ENCODE measurements at regions not wholly inside any gene's neighbourhood (a gene's known extent, or its start where the extent isn't known, plus 50 kb on each side); places are given as distances from the start of the nearest gene placed in this dataset.

GRCh38 chr15:62938825-62939224 lies 103.7 kb upstream of the TPM1 start:
- no peak for DNase-seq

GRCh38 chr15:62940093-62940754 lies 102.3 kb upstream of the TPM1 start:
- no peak for DNase-seq

GRCh38 chr15:62940755-62941361 lies 101.7 kb upstream of the TPM1 start:
- no peak for DNase-seq

GRCh38 chr15:62941699-62942098 lies 100.8 kb upstream of the TPM1 start:
- DNase-seq, result no peak

- no peak for DNase-seq
Observed at GRCh38 chr15:62942428-62942827, 100.1 kb upstream of the TPM1 start.

GRCh38 chr15:62945063-62945462 lies 97.5 kb upstream of the TPM1 start:
- no peak for DNase-seq

- no peak for DNase-seq
Observed at GRCh38 chr15:62945760-62946159, 96.8 kb upstream of the TPM1 start.

- no peak for DNase-seq
Observed at GRCh38 chr15:62946940-62947339, 95.6 kb upstream of the TPM1 start.

- DNase-seq, result no peak
Observed at GRCh38 chr15:62950462-62950931, 92.0 kb upstream of the TPM1 start.

GRCh38 chr15:62951481-62951880 lies 91.1 kb upstream of the TPM1 start:
- DNase-seq, result no peak

GRCh38 chr15:62953021-62953420 lies 89.5 kb upstream of the TPM1 start:
- no peak for DNase-seq

GRCh38 chr15:62953496-62954045 lies 89.0 kb upstream of the TPM1 start:
- no peak for DNase-seq

GRCh38 chr15:62957130-62957529 lies 85.4 kb upstream of the TPM1 start:
- DNase-seq, result no peak

- DNase-seq, result peak; percentile 2
Observed at GRCh38 chr15:62958528-62959363, 83.8 kb upstream of the TPM1 start.

GRCh38 chr15:62961134-62961533 lies 81.4 kb upstream of the TPM1 start:
- no peak for DNase-seq

GRCh38 chr15:62962101-62962995 lies 80.2 kb upstream of the TPM1 start:
- DNase-seq, result no peak

- DNase-seq, result no peak
Observed at GRCh38 chr15:62964251-62964650, 78.3 kb upstream of the TPM1 start.

GRCh38 chr15:62966294-62967078 lies 76.1 kb upstream of the TPM1 start:
- DNase-seq, result no peak

GRCh38 chr15:62968699-62969098 lies 73.8 kb upstream of the TPM1 start:
- DNase-seq, result no peak

- no peak for DNase-seq
Observed at GRCh38 chr15:62969442-62970089, 73.0 kb upstream of the TPM1 start.

- no peak for DNase-seq
Observed at GRCh38 chr15:62972814-62973213, 69.7 kb upstream of the TPM1 start.

Data from NCI-H1092 (cell line).